ENCODE measurements at regions not wholly inside any gene's neighbourhood (a gene's known extent, or its start where the extent isn't known, plus 50 kb on each side); places are given as distances from the start of the nearest gene placed in this dataset.

- H3K36me3 ChIP-seq (ENCODE audit: control insufficient read depth, insufficient read depth, low read length), result no peaks in the 10 kb centered on the region
- H3K27ac ChIP-seq (ENCODE audit: low read length), result no peak overlapping the region
- H3K27me3 ChIP-seq (ENCODE audit: control insufficient read depth, insufficient read depth, low read length), result peaks cover 8% of the 10 kb centered on the region
- WGBS (ENCODE audit: insufficient coverage, low lambda C conversion rate), result no CpG with 5 or more reads among the region's 8 CpGs
- DNase-seq, result no peak
- H3K4me3 ChIP-seq (ENCODE audit: low read length), result no peak overlapping the region
- no peaks in the 10 kb centered on the region for H3K4me1 ChIP-seq (ENCODE audit: control insufficient read depth, insufficient read depth, low read length)
- H3K9me3 ChIP-seq (ENCODE audit: control insufficient read depth, low read depth, low read length), result no peaks in the 10 kb centered on the region
Observed at GRCh38 chr13:99136427-99136954, 64.2 kb upstream of the UBAC2 start.

- WGBS (ENCODE audit: insufficient coverage, low lambda C conversion rate), result 88% methylated on average over 1 of the region's 9 CpGs
- no peak for DNase-seq
- no peaks in the 10 kb centered on the region for H3K36me3 ChIP-seq (ENCODE audit: control insufficient read depth, insufficient read depth, low read length)
- H3K9me3 ChIP-seq (ENCODE audit: control insufficient read depth, low read depth, low read length), result no peaks in the 10 kb centered on the region
- H3K4me3 ChIP-seq (ENCODE audit: low read length), result no peak overlapping the region
- H3K27me3 ChIP-seq (ENCODE audit: control insufficient read depth, insufficient read depth, low read length), result peaks cover 9% of the 10 kb centered on the region
- no peaks in the 10 kb centered on the region for H3K4me1 ChIP-seq (ENCODE audit: control insufficient read depth, insufficient read depth, low read length)
- H3K27ac ChIP-seq (ENCODE audit: low read length), result no peak overlapping the region
Observed at GRCh38 chr13:99140831-99141230, 59.8 kb upstream of the UBAC2 start.

GRCh38 chr13:99143904-99144303 lies 56.8 kb upstream of the UBAC2 start:
- 80% methylated on average over 1 of the region's 4 CpGs for WGBS (ENCODE audit: insufficient coverage, low lambda C conversion rate)
- no peaks in the 10 kb centered on the region for H3K4me1 ChIP-seq (ENCODE audit: control insufficient read depth, insufficient read depth, low read length)
- H3K36me3 ChIP-seq (ENCODE audit: control insufficient read depth, insufficient read depth, low read length), result no peaks in the 10 kb centered on the region
- no peaks in the 10 kb centered on the region for H3K9me3 ChIP-seq (ENCODE audit: control insufficient read depth, low read depth, low read length)
- H3K4me3 ChIP-seq (ENCODE audit: low read length), result no peak overlapping the region
- H3K27ac ChIP-seq (ENCODE audit: low read length), result no peak overlapping the region
- peaks cover 6% of the 10 kb centered on the region for H3K27me3 ChIP-seq (ENCODE audit: control insufficient read depth, insufficient read depth, low read length)
- no peak for DNase-seq

- WGBS (ENCODE audit: insufficient coverage, low lambda C conversion rate), result no CpG with 5 or more reads among the region's 6 CpGs
Observed at GRCh38 chr13:99144306-99144705, 56.3 kb upstream of the UBAC2 start.

GRCh38 chr13:99145461-99145860 lies 55.2 kb upstream of the UBAC2 start:
- no peak for DNase-seq
- Histone ChIP-seq H3K9me3 (ENCODE audit: control insufficient read depth, low read depth, low read length) (no peaks in the 10 kb centered on the region), H3K27ac (ENCODE audit: low read length) (no peak overlapping the region), H3K36me3 (ENCODE audit: control insufficient read depth, insufficient read depth, low read length) (no peaks in the 10 kb centered on the region), H3K4me3 (ENCODE audit: low read length) (no peak overlapping the region), H3K27me3 (ENCODE audit: control insufficient read depth, insufficient read depth, low read length) (peaks cover 6% of the 10 kb centered on the region), H3K4me1 (ENCODE audit: control insufficient read depth, insufficient read depth, low read length) (no peaks in the 10 kb centered on the region)
- no CpG with 5 or more reads among the region's 4 CpGs for WGBS (ENCODE audit: insufficient coverage, low lambda C conversion rate)

More at GRCh38 chr13:99144306-99144705, 56.3 kb upstream of the UBAC2 start:
- Histone ChIP-seq H3K36me3 (ENCODE audit: control insufficient read depth, insufficient read depth, low read length) (no peaks in the 10 kb centered on the region), H3K4me3 (ENCODE audit: low read length) (no peak overlapping the region), H3K27ac (ENCODE audit: low read length) (no peak overlapping the region), H3K27me3 (ENCODE audit: control insufficient read depth, insufficient read depth, low read length) (peaks cover 6% of the 10 kb centered on the region), H3K9me3 (ENCODE audit: control insufficient read depth, low read depth, low read length) (no peaks in the 10 kb centered on the region), H3K4me1 (ENCODE audit: control insufficient read depth, insufficient read depth, low read length) (no peaks in the 10 kb centered on the region)
- no peak for DNase-seq

GRCh38 chr13:99150575-99151361 lies 49.9 kb upstream of the UBAC2 start:
- H3K27me3 ChIP-seq (ENCODE audit: control insufficient read depth, insufficient read depth, low read length), result no peaks in the 10 kb centered on the region
- WGBS (ENCODE audit: insufficient coverage, low lambda C conversion rate), result 80% methylated on average over 1 of the region's 7 CpGs
- H3K9me3 ChIP-seq (ENCODE audit: control insufficient read depth, low read depth, low read length), result no peaks in the 10 kb centered on the region
- DNase-seq, result no peak
- H3K36me3 ChIP-seq (ENCODE audit: control insufficient read depth, insufficient read depth, low read length), result no peaks in the 10 kb centered on the region
- H3K4me3 ChIP-seq (ENCODE audit: low read length), result no peak overlapping the region
- H3K27ac ChIP-seq (ENCODE audit: low read length), result no peak overlapping the region
- no peaks in the 10 kb centered on the region for H3K4me1 ChIP-seq (ENCODE audit: control insufficient read depth, insufficient read depth, low read length)
